ENCODE measurements at regions not wholly inside any gene's neighbourhood (a gene's known extent, or its start where the extent isn't known, plus 50 kb on each side); places are given as distances from the start of the nearest gene placed in this dataset.

DNA sequence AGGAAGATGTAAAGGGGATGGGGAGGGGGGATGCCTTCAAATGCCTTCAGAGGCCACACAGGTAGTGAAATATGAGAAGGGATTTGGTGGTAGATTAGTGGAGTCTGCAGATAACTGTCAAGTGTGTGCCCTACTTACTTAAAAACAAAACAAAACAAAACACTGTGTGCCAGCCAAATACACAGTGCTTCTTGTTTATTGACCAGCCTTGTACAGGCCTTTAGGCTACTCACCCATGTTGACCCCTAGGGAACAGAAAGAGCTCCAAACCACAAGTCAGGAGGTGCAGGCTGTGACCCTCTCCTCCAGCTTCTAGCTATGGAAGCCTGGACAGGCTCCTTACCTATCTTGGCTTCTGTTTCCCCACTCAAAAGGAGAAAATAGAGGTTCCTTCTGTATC is 562.0 kb downstream of the ETNK1 start:
- TF ChIP-seq, protein P1, sequence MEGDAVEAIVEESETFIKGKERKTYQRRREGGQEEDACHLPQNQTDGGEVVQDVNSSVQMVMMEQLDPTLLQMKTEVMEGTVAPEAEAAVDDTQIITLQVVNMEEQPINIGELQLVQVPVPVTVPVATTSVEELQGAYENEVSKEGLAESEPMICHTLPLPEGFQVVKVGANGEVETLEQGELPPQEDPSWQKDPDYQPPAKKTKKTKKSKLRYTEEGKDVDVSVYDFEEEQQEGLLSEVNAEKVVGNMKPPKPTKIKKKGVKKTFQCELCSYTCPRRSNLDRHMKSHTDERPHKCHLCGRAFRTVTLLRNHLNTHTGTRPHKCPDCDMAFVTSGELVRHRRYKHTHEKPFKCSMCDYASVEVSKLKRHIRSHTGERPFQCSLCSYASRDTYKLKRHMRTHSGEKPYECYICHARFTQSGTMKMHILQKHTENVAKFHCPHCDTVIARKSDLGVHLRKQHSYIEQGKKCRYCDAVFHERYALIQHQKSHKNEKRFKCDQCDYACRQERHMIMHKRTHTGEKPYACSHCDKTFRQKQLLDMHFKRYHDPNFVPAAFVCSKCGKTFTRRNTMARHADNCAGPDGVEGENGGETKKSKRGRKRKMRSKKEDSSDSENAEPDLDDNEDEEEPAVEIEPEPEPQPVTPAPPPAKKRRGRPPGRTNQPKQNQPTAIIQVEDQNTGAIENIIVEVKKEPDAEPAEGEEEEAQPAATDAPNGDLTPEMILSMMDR (IDR thresholded peaks at IDR 0.05): no peak
- TF ChIP-seq ZFX (IDR thresholded peaks at IDR 0.05; ENCODE audit: borderline replicate concordance): no peak

All from 22Rv1 (cell line).